H1 (cell line): ENCODE measurements at regions not wholly inside any gene's neighbourhood (a gene's known extent, or its start where the extent isn't known, plus 50 kb on each side); places are given as distances from the start of the nearest gene placed in this dataset.
A peak's percentile ranks its signal among the peaks of the same experiment; 100 is the strongest.
"Not testable (repeated sequence)": the region's sequence is repeated elsewhere in the genome, so short reads cannot be mapped to it uniquely, and the experiment has no call there.

Experiments used
- CTCF ChIA-PET: fragments of 300-600 bp; sonication (Branson Sonifier 250); formaldehyde crosslinking; loops from one replicate; lab custom pipeline; 2021; ENCODE audit not compliant: partially characterized antibody; lab: Charles Lee
- POLR2A ChIA-PET: fragments of 300-600 bp; sonication (Branson Sonifier 250); formaldehyde crosslinking; loops from one replicate; lab custom pipeline; 2021; ENCODE audit warnings: inconsistent platforms; ENCODE audit not compliant: partially characterized antibody; lab: Charles Lee
- DNase-seq, 2 experiments: peaks; one replicate each; pipeline versions ENCODE4 v3.0.0 to v3.0.0-alpha.2; 2010 to 2022; ENCODE audit warnings: low spot score in 2 of 2, low read depth in 1 of 2, mixed read lengths in 1 of 2
- FAIRE-seq: peaks from 2 replicates; lab custom pipeline; 2011; peaks lifted over from hg19 to GRCh38; lab: Jason Lieb, UNC
- H2AFZ ChIP-seq: 2 replicates; pipeline ENCODE4 v1.8.1; 2012; ENCODE audit warnings: low read length, inconsistent platforms
- H2AK5ac ChIP-seq: 2 replicates; pipeline ENCODE4 v1.6.1; 2013; ENCODE audit warnings: low read depth, low read length
- H2BK120ac ChIP-seq: replicated peaks from 2 replicates; pipeline ENCODE3; 2013; ENCODE audit warnings: low read depth, low read length, inconsistent platforms
- H2BK12ac ChIP-seq: 2 replicates; pipeline ENCODE4 v1.6.1; 2013; ENCODE audit warnings: low read depth, low read length
- H2BK15ac ChIP-seq: 2 replicates; pipeline ENCODE4 v1.6.1; 2013; ENCODE audit warnings: low read length
- H2BK20ac ChIP-seq: 2 replicates; pipeline ENCODE4 v1.6.1; 2013; ENCODE audit warnings: low read length
- H2BK5ac ChIP-seq: 2 replicates; pipeline ENCODE4 v1.6.1; 2013; ENCODE audit warnings: low read depth, low read length
- H3K14ac ChIP-seq: 2 replicates; pipeline ENCODE4 v1.6.1; 2013; ENCODE audit warnings: inconsistent platforms; ENCODE audit not compliant: insufficient read length
- H3K18ac ChIP-seq: 2 replicates; pipeline ENCODE4 v1.6.1; 2013; ENCODE audit warnings: low read length; ENCODE audit errors: extremely low read depth
- H3K23ac ChIP-seq: 2 replicates; pipeline ENCODE4 v1.6.1; 2013; ENCODE audit warnings: inconsistent platforms; ENCODE audit not compliant: insufficient read length
- H3K23me2 ChIP-seq: 2 replicates; pipeline ENCODE4 v1.6.1; 2013; ENCODE audit warnings: low read depth, low read length
- H3K27ac ChIP-seq: 2 replicates; pipeline ENCODE4 v1.6.1; 2011; ENCODE audit warnings: low read depth, low read length, inconsistent platforms
- H3K27me3 ChIP-seq, 4 experiments: replicated peaks in 1 of 4; 1 replicate in 1 of 4; 2 replicates in 3 of 4; pipeline versions ENCODE4 v1.6.1 to v1.8.1; 2011 to 2013; ENCODE audit warnings: low read length in 3 of 4, mild to moderate bottlenecking in 3 of 4, inconsistent platforms in 2 of 4, mixed read lengths in 2 of 4, moderate library complexity in 1 of 4; ENCODE audit not compliant: control insufficient read depth in 3 of 4, insufficient read depth in 3 of 4; ENCODE audit errors: extremely low read depth in 1 of 4
- H3K36me3 ChIP-seq, 4 experiments: 2 replicates each; pipeline versions ENCODE4 v1.6.1 to v1.8.1; 2011 to 2013; ENCODE audit warnings: mild to moderate bottlenecking in 4 of 4, low read length in 3 of 4, moderate library complexity in 2 of 4, control low read depth in 1 of 4, inconsistent platforms in 1 of 4; ENCODE audit not compliant: insufficient read depth in 4 of 4, control insufficient read depth in 2 of 4
- H3K4ac ChIP-seq: replicated peaks from 2 replicates; pipeline ENCODE3; 2013; ENCODE audit warnings: low read length, low read depth, mixed read lengths, inconsistent platforms; ENCODE audit not compliant: insufficient read length
- H3K4me1 ChIP-seq, 4 experiments: replicated peaks in 1 of 4; 1 replicate in 1 of 4; 2 replicates in 3 of 4; pipeline versions ENCODE4 v1.6.1 to v1.8.1; 2011 to 2013; ENCODE audit warnings: low read length in 3 of 4, inconsistent platforms in 2 of 4, mixed read lengths in 1 of 4; ENCODE audit not compliant: insufficient read depth in 4 of 4, control insufficient read depth in 3 of 4
- H3K4me2 ChIP-seq, 2 experiments: 2 replicates each; pipeline versions ENCODE4 v1.6.1 to v1.8.1; 2011 to 2013; ENCODE audit warnings: low read depth in 2 of 2, low read length in 2 of 2, control low read depth in 1 of 2, inconsistent platforms in 1 of 2, mild to moderate bottlenecking in 1 of 2; ENCODE audit not compliant: insufficient read depth in 1 of 2
- H3K4me3 ChIP-seq, 4 experiments: fragments of 200-600, 300-600 bp in 1 of 4; sonication (generic), shearing (Covaris generic), sonication (Bioruptor Twin) in 1 of 4; 2 replicates each; pipeline versions ENCODE4 v1.5.1 to v1.8.1; 2011 to 2016; ENCODE audit warnings: low read length in 4 of 4, low read depth in 3 of 4, control low read depth in 2 of 4, inconsistent platforms in 2 of 4, mild to moderate bottlenecking in 2 of 4, mixed read lengths in 1 of 4, moderate library complexity in 1 of 4; ENCODE audit not compliant: insufficient read depth in 2 of 4; ENCODE audit errors: extremely low read depth in 1 of 4
- H3K56ac ChIP-seq: replicated peaks from 2 replicates; pipeline ENCODE3; 2013; ENCODE audit warnings: low read depth, mild to moderate bottlenecking, mixed read lengths, low read length, inconsistent platforms; ENCODE audit not compliant: insufficient read length
- H3K79me1 ChIP-seq: 2 replicates; pipeline ENCODE4 v1.6.1; 2013; ENCODE audit warnings: low read depth, low read length, control low read depth
- H3K79me2 ChIP-seq, 2 experiments: 2 replicates each; pipeline versions ENCODE4 v1.6.1 to v1.8.1; 2012 to 2013; ENCODE audit warnings: low read length in 2 of 2, mild to moderate bottlenecking in 2 of 2, inconsistent platforms in 1 of 2; ENCODE audit not compliant: insufficient read depth in 2 of 2, control insufficient read depth in 1 of 2
- H3K9ac ChIP-seq, 4 experiments: replicated peaks in 1 of 4; 1 replicate in 1 of 4; 2 replicates in 3 of 4; pipeline versions ENCODE4 v1.6.1 to v1.8.1; 2011 to 2013; ENCODE audit warnings: low read depth in 3 of 4, low read length in 3 of 4, control low read depth in 2 of 4, mild to moderate bottlenecking in 2 of 4, moderate library complexity in 2 of 4, inconsistent platforms in 1 of 4; ENCODE audit errors: extremely low read depth in 1 of 4
- H3K9me3 ChIP-seq, 2 experiments: 2 replicates each; pipeline versions ENCODE4 v1.6.1 to v1.8.1; 2012 to 2013; ENCODE audit warnings: mild to moderate bottlenecking in 2 of 2, moderate library complexity in 2 of 2, control low read depth in 1 of 2, inconsistent platforms in 1 of 2, low read depth in 1 of 2, low read length in 1 of 2, mixed read lengths in 1 of 2; ENCODE audit not compliant: insufficient read depth in 2 of 2
- H4K20me1 ChIP-seq, 2 experiments: replicated peaks in 1 of 2; 2 replicates each; pipeline versions ENCODE3 to v1.8.1; 2011 to 2013; ENCODE audit warnings: inconsistent platforms in 2 of 2, low read length in 2 of 2, mild to moderate bottlenecking in 1 of 2; ENCODE audit not compliant: insufficient read depth in 2 of 2, control insufficient read depth in 1 of 2
- H4K5ac ChIP-seq: 2 replicates; pipeline ENCODE4 v1.6.1; 2013; ENCODE audit warnings: low read length, low read depth, mixed read lengths, inconsistent platforms; ENCODE audit not compliant: insufficient read length
- H4K8ac ChIP-seq: 2 replicates; pipeline ENCODE4 v1.8.0; 2013; ENCODE audit warnings: mild to moderate bottlenecking, moderate library complexity, low read length, inconsistent platforms; ENCODE audit not compliant: insufficient read depth; ENCODE audit errors: extremely low read depth
- H4K91ac ChIP-seq: replicated peaks from 2 replicates; pipeline ENCODE3; 2013; ENCODE audit warnings: low read length, mixed read lengths, inconsistent platforms; ENCODE audit not compliant: insufficient read length
- WGBS, 2 experiments: shearing (Covaris generic) in 1 of 2; methylation state at CpG; one replicate each; pipeline versions ENCODE4 v1.1.6 to v1.1.7; 2013 to 2015; ENCODE audit warnings: low lambda C conversion rate in 2 of 2, mixed read lengths in 2 of 2, inconsistent platforms in 1 of 2, low coverage in 1 of 2, missing lambda C conversion rate in 1 of 2; ENCODE audit not compliant: insufficient replicate concordance in 2 of 2, insufficient coverage in 1 of 2, insufficient read length in 1 of 2; ENCODE audit errors: extremely low coverage in 1 of 2, missing lambda C conversion rate in 1 of 2; 5-methylcytosine and 5-hydroxymethylcytosine counted together

DNA sequence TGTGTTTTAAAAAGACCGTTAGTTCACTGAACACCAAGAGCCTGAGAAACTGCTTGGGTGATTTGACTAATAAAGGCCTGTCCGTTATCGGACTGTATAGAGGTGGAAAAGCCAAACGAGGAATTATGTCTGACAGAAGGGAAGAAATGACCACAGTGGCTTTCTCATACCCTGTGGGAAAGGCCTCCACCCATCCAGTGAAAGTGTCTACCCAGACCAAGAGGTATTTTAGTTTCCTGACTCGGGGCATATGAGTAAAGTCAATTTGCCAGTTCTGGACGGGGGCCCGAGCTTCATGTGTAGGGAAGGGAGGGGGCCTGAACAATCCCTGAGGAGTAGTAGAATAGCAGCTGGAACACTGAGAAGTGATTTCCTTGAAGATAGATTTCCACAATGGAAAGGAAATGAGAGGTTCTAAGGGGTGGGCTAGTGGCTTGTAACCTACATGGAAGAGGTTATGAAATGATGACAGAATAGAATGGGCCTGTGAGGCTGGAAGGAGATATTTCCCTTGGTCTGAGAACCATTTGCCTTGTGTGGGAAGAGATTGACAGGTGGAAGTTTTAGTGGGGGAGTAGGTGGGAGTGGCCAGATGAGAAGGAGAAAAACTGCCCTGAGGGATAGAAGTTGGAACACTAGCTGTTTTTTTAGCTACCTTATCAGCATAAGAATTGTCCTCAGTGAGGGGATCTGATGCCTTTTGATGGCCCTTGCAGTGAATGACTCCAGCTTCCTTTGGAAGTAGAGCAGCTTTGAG, 106.4 kb upstream of the PPM1J start:
- Histone ChIP-seq H3K36me3 (peaks cover 0 to 20% (median 0%) of the 10 kb centered on the region in 4 experiments; a peak in 2 of 8 replicates), H2BK12ac (peak overlapping the region; percentile 55; the same call in 1 of the 2 replicates), H2BK5ac (peak overlapping the region; percentile 69; the same call in 1 of the 2 replicates), H3K27ac (peak overlapping the region; percentile 14; the same call in 1 of the 2 replicates), H3K18ac (0 out of 2 replicates have a peak overlapping the region, but pooled peaks have one; percentile 4), H3K4me2 (peak overlapping the region in 1 of 2 experiments; percentile 38; a peak in 1 of 4 replicates), H3K4me1 (peaks cover 11 to 34% (median 19%) of the 10 kb centered on the region in 4 experiments), H2BK20ac (0 out of 2 replicates have a peak overlapping the region, but pooled peaks have one; percentile 48)
- H4K5ac ChIP-seq, H3K4me3 ChIP-seq, H4K20me1 ChIP-seq, H3K56ac ChIP-seq, H3K79me2 ChIP-seq, H3K27me3 ChIP-seq, H3K9me3 ChIP-seq, H2BK15ac ChIP-seq, H2BK120ac ChIP-seq, H3K79me1 ChIP-seq, H3K4ac ChIP-seq, DNase-seq, FAIRE-seq, H4K91ac ChIP-seq, H3K23ac ChIP-seq, H4K8ac ChIP-seq, H2AFZ ChIP-seq, H3K9ac ChIP-seq, H3K14ac ChIP-seq, H2AK5ac ChIP-seq, H3K23me2 ChIP-seq: not testable (repeated sequence)
- ChIA-PET POLR2A (interaction anchor here (0.6 to 5.3 kb wide), 14 partner anchors 8 to 221 kb away, joined by 3 to 41 read pairs (median 4); no protein-coding TSS in a partner anchor), CTCF (interaction anchor here (0.6 to 3.2 kb wide), 7 partner anchors 12 to 236 kb away, joined by 3 to 16 read pairs (median 3); no protein-coding TSS in a partner anchor)
- 72% methylated on average over 7 of the region's 7 CpGs; no CpG with 5 or more reads in 1 of the 2 experiments for WGBS, 2 experiments
